SHP77 treated with DMSO at 0.1 percent for 48 hours (cell line): ENCODE measurements at regions not wholly inside any gene's neighbourhood (a gene's known extent, or its start where the extent isn't known, plus 50 kb on each side); places are given as distances from the start of the nearest gene placed in this dataset.
"Not testable (repeated sequence)": the region's sequence is repeated elsewhere in the genome, so short reads cannot be mapped to it uniquely, and the experiment has no call there.

ENCODE experiments used
- DNase-seq: peaks from one replicate; lab custom pipeline; 2025; lab: John Stamatoyannopoulos, UW

GRCh38 chr14:51581017-51581881 lies 70.5 kb upstream of the FRMD6 start:
- no peak for DNase-seq

- no peak for DNase-seq
Observed at GRCh38 chr14:51582437-51582836, 69.3 kb upstream of the FRMD6 start.

- DNase-seq = no peak
Observed at GRCh38 chr14:51585055-51585454, 66.7 kb upstream of the FRMD6 start.

GRCh38 chr14:51592836-51593235 lies 58.9 kb upstream of the FRMD6 start:
- DNase-seq = no peak

- no peak for DNase-seq
Observed at GRCh38 chr14:51593397-51593796, 58.3 kb upstream of the FRMD6 start.

GRCh38 chr14:51595881-51596455 lies 55.7 kb upstream of the FRMD6 start:
- DNase-seq = no peak

- no peak for DNase-seq
Observed at GRCh38 chr14:51596488-51597117, 55.1 kb upstream of the FRMD6 start.

GRCh38 chr14:51597261-51598001 lies 54.3 kb upstream of the FRMD6 start:
- DNase-seq = no peak

- not testable (repeated sequence) for DNase-seq
Observed at GRCh38 chr14:51598924-51599600, 52.6 kb upstream of the FRMD6 start.

- DNase-seq = no peak
Observed at GRCh38 chr14:51600658-51601057, 51.1 kb upstream of the FRMD6 start.
